Erythroblast (primary cell): ENCODE measurements at regions not wholly inside any gene's neighbourhood (a gene's known extent, or its start where the extent isn't known, plus 50 kb on each side); places are given as distances from the start of the nearest gene placed in this dataset.

Source experiments
- GATA1 ChIP-seq: IDR thresholded peaks from 2 replicates; pipeline ENCODE4 v1.6.1; 2011; ENCODE audit warnings: low read depth, mild to moderate bottlenecking, control low read depth, low read length, moderate library complexity
- POLR2A ChIP-seq: IDR thresholded peaks from 2 replicates; pipeline ENCODE4 v1.6.1; 2011; ENCODE audit warnings: mild to moderate bottlenecking, low read length

GRCh38 chr20:7189231-7189630, 421.7 kb downstream of the BMP2 start:
- TF ChIP-seq POLR2A, result no peak
- no peak for TF ChIP-seq GATA1
